ENCODE measurements at regions not wholly inside any gene's neighbourhood (a gene's known extent, or its start where the extent isn't known, plus 50 kb on each side); places are given as distances from the start of the nearest gene placed in this dataset.

GRCh38 chr15:96106628-96107027 is 223.9 kb upstream of the NR2F2 start:
- TF ChIP-seq CTCF (conservative IDR thresholded peaks at IDR 0.05 in 1 of 2, IDR thresholded peaks at IDR 0.05 in 1 of 2; ENCODE audit: low read depth in 1 of 2, low read length in 2 of 2), result no peak
- TF ChIP-seq EZH2 (IDR thresholded peaks at IDR 0.05; ENCODE audit: low read length, missing control alignments), result no peak

All from fibroblast of lung (primary cell).